H9 (cell line): ENCODE measurements at regions not wholly inside any gene's neighbourhood (a gene's known extent, or its start where the extent isn't known, plus 50 kb on each side); places are given as distances from the start of the nearest gene placed in this dataset.
A peak's percentile ranks its signal among the peaks of the same experiment; 100 is the strongest.

Experiments used
- DNase-seq: peaks from one replicate; pipeline ENCODE4 v3.0.0-alpha.2; 2017
- H2AFZ ChIP-seq: one replicate; pipeline ENCODE4 v1.6.1; 2013; ENCODE audit warnings: mild to moderate bottlenecking, low read length, control low read depth, moderate library complexity
- H2AK5ac ChIP-seq: 2 replicates; pipeline ENCODE4 v1.6.1; 2013; ENCODE audit warnings: low read length, control low read depth, mixed read lengths; ENCODE audit not compliant: insufficient read length
- H2BK120ac ChIP-seq: one replicate; pipeline ENCODE4 v1.6.1; 2013; ENCODE audit warnings: low read depth, mild to moderate bottlenecking, low read length, control low read depth, inconsistent platforms; ENCODE audit not compliant: poor library complexity, severe bottlenecking
- H2BK12ac ChIP-seq: 2 replicates; pipeline ENCODE4 v1.6.1; 2013; ENCODE audit warnings: low read length, control low read depth, mixed read lengths, low read depth; ENCODE audit not compliant: insufficient read length
- H2BK15ac ChIP-seq: 2 replicates; pipeline ENCODE4 v1.6.1; 2013; ENCODE audit warnings: low read depth, low read length, control low read depth
- H2BK20ac ChIP-seq: one replicate; pipeline ENCODE4 v1.6.1; 2013; ENCODE audit warnings: low read depth, mild to moderate bottlenecking, low read length, control low read depth, inconsistent platforms; ENCODE audit not compliant: poor library complexity, severe bottlenecking
- H2BK5ac ChIP-seq: 2 replicates; pipeline ENCODE4 v1.6.1; 2013; ENCODE audit warnings: low read length, control low read depth, mixed read lengths; ENCODE audit not compliant: insufficient read length
- H3K14ac ChIP-seq: 2 replicates; pipeline ENCODE4 v1.6.1; 2013; ENCODE audit warnings: low read length, control low read depth; ENCODE audit not compliant: insufficient read depth
- H3K18ac ChIP-seq: 2 replicates; pipeline ENCODE4 v1.6.1; 2013; ENCODE audit warnings: low read depth, mild to moderate bottlenecking, mixed read lengths, low read length, control low read depth; ENCODE audit not compliant: insufficient read length
- H3K23ac ChIP-seq: 2 replicates; pipeline ENCODE4 v1.6.1; 2013; ENCODE audit warnings: low read length, control low read depth, mixed read lengths, low read depth; ENCODE audit not compliant: insufficient read length
- H3K23me2 ChIP-seq: 2 replicates; pipeline ENCODE4 v1.6.1; 2013; ENCODE audit warnings: low read depth, mild to moderate bottlenecking, mixed read lengths, low read length, control low read depth; ENCODE audit not compliant: insufficient read length, poor library complexity, severe bottlenecking
- H3K27ac ChIP-seq: 2 replicates; pipeline ENCODE4 v1.5.1; 2013; ENCODE audit warnings: low read length, control low read depth, mixed read lengths, low read depth; ENCODE audit not compliant: insufficient read length
- H3K27me3 ChIP-seq: 2 replicates; pipeline ENCODE4 v1.6.1; 2013; ENCODE audit warnings: low read length, control low read depth, inconsistent platforms; ENCODE audit not compliant: insufficient read depth
- H3K4ac ChIP-seq: 2 replicates; pipeline ENCODE4 v1.6.1; 2013; ENCODE audit warnings: low read depth, mild to moderate bottlenecking, control low read depth, inconsistent platforms, low read length, moderate library complexity
- H3K4me1 ChIP-seq: 2 replicates; pipeline ENCODE4 v1.6.1; 2013; ENCODE audit warnings: low read length, control low read depth, inconsistent platforms; ENCODE audit not compliant: insufficient read depth
- H3K4me2 ChIP-seq: 2 replicates; pipeline ENCODE4 v1.6.1; 2013; ENCODE audit warnings: low read length, control low read depth, mixed read lengths; ENCODE audit not compliant: insufficient read length, insufficient read depth
- H3K56ac ChIP-seq: 2 replicates; pipeline ENCODE4 v1.6.1; 2013; ENCODE audit warnings: low read depth, mild to moderate bottlenecking, mixed read lengths, low read length, control low read depth; ENCODE audit not compliant: insufficient read length
- H3K79me1 ChIP-seq: 2 replicates; pipeline ENCODE4 v1.6.1; 2013; ENCODE audit warnings: low read depth, mild to moderate bottlenecking, moderate library complexity, low read length, control low read depth, inconsistent platforms; ENCODE audit not compliant: insufficient read depth, poor library complexity, severe bottlenecking
- H3K79me2 ChIP-seq: 2 replicates; pipeline ENCODE4 v1.6.1; 2013; ENCODE audit warnings: low read length, control low read depth, inconsistent platforms; ENCODE audit not compliant: insufficient read depth
- H3K9ac ChIP-seq: 2 replicates; pipeline ENCODE4 v1.6.1; 2013; ENCODE audit warnings: low read length, control low read depth, mixed read lengths; ENCODE audit not compliant: insufficient read length; ENCODE audit errors: extremely low read depth
- H3K9me3 ChIP-seq: one replicate; pipeline ENCODE4 v1.6.1; 2013; ENCODE audit warnings: low read depth, low read length, inconsistent platforms; ENCODE audit not compliant: control insufficient read depth
- H3T11ph ChIP-seq: one replicate; pipeline ENCODE4 v1.6.1; 2013; ENCODE audit warnings: mild to moderate bottlenecking, low read length, control low read depth, inconsistent platforms
- H4K20me1 ChIP-seq: one replicate; pipeline ENCODE4 v1.6.1; 2013; ENCODE audit not compliant: control insufficient read depth, insufficient read length, insufficient read depth
- H4K5ac ChIP-seq: 2 replicates; pipeline ENCODE4 v1.6.1; 2013; ENCODE audit warnings: low read depth, mild to moderate bottlenecking, mixed read lengths, low read length, control low read depth; ENCODE audit not compliant: insufficient read length
- H4K8ac ChIP-seq: replicated peaks from 2 replicates; pipeline ENCODE4 v1.6.1; 2013; ENCODE audit warnings: low read length, control low read depth, mixed read lengths, low read depth; ENCODE audit not compliant: insufficient read length
- H4K91ac ChIP-seq: 2 replicates; pipeline ENCODE4 v1.6.1; 2013; ENCODE audit warnings: low read depth, mild to moderate bottlenecking, moderate library complexity, mixed read lengths, low read length, control low read depth; ENCODE audit not compliant: insufficient read length
- H3K27ac Mint-ChIP-seq, 3 experiments: 2 replicates in 2 of 3; 3 replicates in 1 of 3; pipeline ENCODE4 v1.8.0; 2020 to 2021; ENCODE audit warnings: mixed read lengths in 3 of 3, mild to moderate bottlenecking in 1 of 3, moderate library complexity in 1 of 3
- H3K27me3 Mint-ChIP-seq: 2 replicates; pipeline ENCODE4 v1.8.0; 2021; ENCODE audit warnings: low read depth, mild to moderate bottlenecking, moderate library complexity, mixed read lengths
- H3K36me3 Mint-ChIP-seq, 3 experiments: 2 replicates in 2 of 3; 3 replicates in 1 of 3; pipeline ENCODE4 v1.8.0; 2020 to 2021; ENCODE audit warnings: low read depth in 3 of 3, mixed read lengths in 3 of 3; ENCODE audit not compliant: insufficient read depth in 1 of 3
- H3K4me1 Mint-ChIP-seq, 2 experiments: 2 replicates each; pipeline ENCODE4 v1.8.0; 2020; ENCODE audit warnings: mixed read lengths in 2 of 2
- H3K4me3 Mint-ChIP-seq, 2 experiments: 2 replicates in 1 of 2; 3 replicates in 1 of 2; pipeline ENCODE4 v1.8.0; 2020 to 2021; ENCODE audit warnings: mild to moderate bottlenecking in 2 of 2, mixed read lengths in 2 of 2, moderate library complexity in 1 of 2
- H3K9me3 Mint-ChIP-seq, 2 experiments: 2 replicates in 1 of 2; 3 replicates in 1 of 2; pipeline ENCODE4 v1.8.0; 2020; ENCODE audit warnings: mild to moderate bottlenecking in 2 of 2, mixed read lengths in 2 of 2, moderate library complexity in 1 of 2
- WGBS: extraction: QIAGEN DNeasy Blood & Tissue Kit; methylation state at CpG from one replicate; pipeline ENCODE4 v1.1.7; 2013; ENCODE audit warnings: missing lambda C conversion rate, low lambda C conversion rate, mixed read lengths; ENCODE audit not compliant: insufficient read length; ENCODE audit errors: extremely low coverage; 5-methylcytosine and 5-hydroxymethylcytosine counted together
- TF ChIP-seq, protein P1 (sequence below): fragments of 200-600 bp; sonication (generic); conservative IDR thresholded peaks from 3 replicates; pipeline ENCODE4 v1.8.0; 2021; ENCODE audit warnings: antibody characterized with exemption, mild to moderate bottlenecking

DNA sequence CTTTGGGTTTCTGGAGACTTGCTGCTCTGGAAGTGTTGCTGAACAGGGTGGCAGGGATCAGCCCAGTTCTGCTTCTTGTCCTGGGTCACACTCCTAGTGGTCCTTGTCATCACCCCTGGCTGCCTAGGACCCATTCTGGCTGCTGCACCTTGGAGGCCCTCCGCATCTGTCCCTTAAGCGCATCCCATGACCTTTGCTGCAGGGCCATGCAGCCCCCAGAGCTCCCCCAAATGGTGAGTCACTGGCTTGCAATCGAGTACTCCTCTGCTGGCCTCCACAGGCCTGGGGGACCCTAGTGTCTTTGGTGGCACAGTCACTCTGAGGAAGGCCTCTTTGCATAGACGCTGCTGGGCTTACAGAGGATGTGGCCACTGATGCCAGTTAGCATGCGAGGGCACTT, 188.5 kb downstream of the ASB1 start:
- H2AFZ ChIP-seq = no peak overlapping the region
- no peaks in the 10 kb centered on the region for H3K27me3 ChIP-seq
- no peak overlapping the region for H4K5ac ChIP-seq
- Mint-ChIP-seq H3K27me3 (0 out of 2 replicates have a peak, but pooled peaks cover 4% of the 10 kb centered on the region), H3K36me3 (no peaks in the 10 kb centered on the region), H3K27ac (peak overlapping the region in 1 of 3 experiments; percentile 46; a peak in 1 of 7 replicates), H3K4me3 (no peak overlapping the region), H3K4me1 (no peaks in the 10 kb centered on the region; a peak in 1 of 4 replicates), H3K9me3 (peaks cover 5 to 19% of the 10 kb centered on the region in 2 experiments; a peak in 4 of 5 replicates)
- no peak overlapping the region for H3K56ac ChIP-seq
- H3T11ph ChIP-seq = no peak overlapping the region
- no peak overlapping the region for H4K91ac ChIP-seq
- H4K8ac ChIP-seq = no peak overlapping the region
- no peak overlapping the region for H2AK5ac ChIP-seq
- no peak overlapping the region; the same call in 1 of the 2 replicates for H3K14ac ChIP-seq
- no peak overlapping the region for H3K4ac ChIP-seq
- TF ChIP-seq, protein P1, sequence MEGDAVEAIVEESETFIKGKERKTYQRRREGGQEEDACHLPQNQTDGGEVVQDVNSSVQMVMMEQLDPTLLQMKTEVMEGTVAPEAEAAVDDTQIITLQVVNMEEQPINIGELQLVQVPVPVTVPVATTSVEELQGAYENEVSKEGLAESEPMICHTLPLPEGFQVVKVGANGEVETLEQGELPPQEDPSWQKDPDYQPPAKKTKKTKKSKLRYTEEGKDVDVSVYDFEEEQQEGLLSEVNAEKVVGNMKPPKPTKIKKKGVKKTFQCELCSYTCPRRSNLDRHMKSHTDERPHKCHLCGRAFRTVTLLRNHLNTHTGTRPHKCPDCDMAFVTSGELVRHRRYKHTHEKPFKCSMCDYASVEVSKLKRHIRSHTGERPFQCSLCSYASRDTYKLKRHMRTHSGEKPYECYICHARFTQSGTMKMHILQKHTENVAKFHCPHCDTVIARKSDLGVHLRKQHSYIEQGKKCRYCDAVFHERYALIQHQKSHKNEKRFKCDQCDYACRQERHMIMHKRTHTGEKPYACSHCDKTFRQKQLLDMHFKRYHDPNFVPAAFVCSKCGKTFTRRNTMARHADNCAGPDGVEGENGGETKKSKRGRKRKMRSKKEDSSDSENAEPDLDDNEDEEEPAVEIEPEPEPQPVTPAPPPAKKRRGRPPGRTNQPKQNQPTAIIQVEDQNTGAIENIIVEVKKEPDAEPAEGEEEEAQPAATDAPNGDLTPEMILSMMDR = peak; percentile 25; the same call in 2 of the 3 replicates
- no peaks in the 10 kb centered on the region for H3K79me1 ChIP-seq
- no CpG with 5 or more reads among the region's 5 CpGs for WGBS
- H3K23me2 ChIP-seq = no peaks in the 10 kb centered on the region
- H2BK5ac ChIP-seq = no peak overlapping the region
- no peaks in the 10 kb centered on the region; the same call in 1 of the 2 replicates for H3K4me1 ChIP-seq
- no peak overlapping the region for H3K23ac ChIP-seq
- DNase-seq = peak; percentile 49
- no peak overlapping the region for H2BK20ac ChIP-seq
- H3K9ac ChIP-seq = no peak overlapping the region
- H3K18ac ChIP-seq = no peak overlapping the region
- H3K79me2 ChIP-seq = no peaks in the 10 kb centered on the region
- H2BK15ac ChIP-seq = no peak overlapping the region
- no peaks in the 10 kb centered on the region for H4K20me1 ChIP-seq
- no peak overlapping the region for H3K4me2 ChIP-seq
- H3K27ac ChIP-seq = no peak overlapping the region
- H2BK12ac ChIP-seq = no peak overlapping the region
- H3K9me3 ChIP-seq = no peaks in the 10 kb centered on the region
- no peak overlapping the region for H2BK120ac ChIP-seq
